A673 (cell line): ENCODE measurements at regions not wholly inside any gene's neighbourhood (a gene's known extent, or its start where the extent isn't known, plus 50 kb on each side); places are given as distances from the start of the nearest gene placed in this dataset.

Experiments used
- CTCF ChIP-seq: fragments of 300-800, 200-600 bp; sonication (generic); conservative IDR thresholded peaks from 2 replicates; pipeline ENCODE4 v1.5.1; 2017; ENCODE audit warnings: low read depth, mild to moderate bottlenecking, antibody characterized with exemption, low read length, moderate library complexity, mixed read lengths
- EZH2 ChIP-seq: fragments of 200-600 bp; sonication (generic); IDR thresholded peaks from 2 replicates; pipeline ENCODE4 v1.6.1; 2017; ENCODE audit warnings: borderline replicate concordance, low read depth, mild to moderate bottlenecking, mixed read lengths, antibody characterized with exemption, low read length; ENCODE audit not compliant: poor library complexity, severe bottlenecking

DNA sequence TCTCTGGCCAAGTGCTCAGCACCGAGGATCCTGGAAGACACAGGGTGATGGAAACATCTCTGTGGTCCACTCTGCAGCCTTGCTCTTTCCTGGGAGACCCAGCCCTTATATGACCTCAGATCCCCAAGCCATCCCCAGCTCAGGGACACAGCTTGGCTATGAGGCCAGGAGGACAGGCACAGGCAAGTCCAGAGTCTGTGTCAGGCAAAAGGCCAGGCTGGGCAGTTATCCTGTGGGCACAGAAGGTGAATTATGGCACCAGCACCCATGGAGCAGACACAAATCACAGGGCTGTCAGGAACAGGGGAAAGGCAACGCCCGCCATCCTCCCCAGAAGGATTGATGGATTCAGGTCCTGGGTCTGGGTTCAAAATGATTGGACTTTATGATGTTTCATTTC lies 52.1 kb upstream of the SCMH1 start:
- TF ChIP-seq EZH2 (no peak), CTCF (no peak)
